ENCODE measurements at regions not wholly inside any gene's neighbourhood (a gene's known extent, or its start where the extent isn't known, plus 50 kb on each side); places are given as distances from the start of the nearest gene placed in this dataset.

GRCh38 chr9:84145031-84145430, 164.4 kb downstream of the RMI1 start:
- TF ChIP-seq, protein P1, sequence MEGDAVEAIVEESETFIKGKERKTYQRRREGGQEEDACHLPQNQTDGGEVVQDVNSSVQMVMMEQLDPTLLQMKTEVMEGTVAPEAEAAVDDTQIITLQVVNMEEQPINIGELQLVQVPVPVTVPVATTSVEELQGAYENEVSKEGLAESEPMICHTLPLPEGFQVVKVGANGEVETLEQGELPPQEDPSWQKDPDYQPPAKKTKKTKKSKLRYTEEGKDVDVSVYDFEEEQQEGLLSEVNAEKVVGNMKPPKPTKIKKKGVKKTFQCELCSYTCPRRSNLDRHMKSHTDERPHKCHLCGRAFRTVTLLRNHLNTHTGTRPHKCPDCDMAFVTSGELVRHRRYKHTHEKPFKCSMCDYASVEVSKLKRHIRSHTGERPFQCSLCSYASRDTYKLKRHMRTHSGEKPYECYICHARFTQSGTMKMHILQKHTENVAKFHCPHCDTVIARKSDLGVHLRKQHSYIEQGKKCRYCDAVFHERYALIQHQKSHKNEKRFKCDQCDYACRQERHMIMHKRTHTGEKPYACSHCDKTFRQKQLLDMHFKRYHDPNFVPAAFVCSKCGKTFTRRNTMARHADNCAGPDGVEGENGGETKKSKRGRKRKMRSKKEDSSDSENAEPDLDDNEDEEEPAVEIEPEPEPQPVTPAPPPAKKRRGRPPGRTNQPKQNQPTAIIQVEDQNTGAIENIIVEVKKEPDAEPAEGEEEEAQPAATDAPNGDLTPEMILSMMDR (conservative IDR thresholded peaks at IDR 0.05) = no peak
- H3K27ac ChIP-seq = no peak overlapping the region

DNA sequence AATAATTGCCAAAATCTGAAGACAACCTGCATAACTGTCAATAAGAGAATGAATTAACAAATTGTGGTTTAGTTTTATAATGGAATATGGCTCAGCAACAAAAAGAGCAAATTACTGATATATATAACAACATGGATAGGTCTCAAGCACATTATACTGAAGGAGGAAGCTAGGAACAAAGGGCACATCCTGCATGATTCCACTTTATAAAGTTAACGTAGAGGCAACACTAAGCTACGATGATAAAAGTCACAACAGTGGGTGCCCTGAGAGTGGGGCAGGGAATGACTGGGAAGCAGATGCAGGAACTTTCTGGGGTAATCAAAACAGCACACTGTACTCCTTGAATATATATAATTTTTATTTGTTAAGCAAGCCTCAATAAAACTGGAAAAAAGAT, 165.2 kb downstream of the RMI1 start:
- no peak overlapping the region for H3K27ac ChIP-seq
- TF ChIP-seq, protein P1 (conservative IDR thresholded peaks at IDR 0.05) = no peak

DNA sequence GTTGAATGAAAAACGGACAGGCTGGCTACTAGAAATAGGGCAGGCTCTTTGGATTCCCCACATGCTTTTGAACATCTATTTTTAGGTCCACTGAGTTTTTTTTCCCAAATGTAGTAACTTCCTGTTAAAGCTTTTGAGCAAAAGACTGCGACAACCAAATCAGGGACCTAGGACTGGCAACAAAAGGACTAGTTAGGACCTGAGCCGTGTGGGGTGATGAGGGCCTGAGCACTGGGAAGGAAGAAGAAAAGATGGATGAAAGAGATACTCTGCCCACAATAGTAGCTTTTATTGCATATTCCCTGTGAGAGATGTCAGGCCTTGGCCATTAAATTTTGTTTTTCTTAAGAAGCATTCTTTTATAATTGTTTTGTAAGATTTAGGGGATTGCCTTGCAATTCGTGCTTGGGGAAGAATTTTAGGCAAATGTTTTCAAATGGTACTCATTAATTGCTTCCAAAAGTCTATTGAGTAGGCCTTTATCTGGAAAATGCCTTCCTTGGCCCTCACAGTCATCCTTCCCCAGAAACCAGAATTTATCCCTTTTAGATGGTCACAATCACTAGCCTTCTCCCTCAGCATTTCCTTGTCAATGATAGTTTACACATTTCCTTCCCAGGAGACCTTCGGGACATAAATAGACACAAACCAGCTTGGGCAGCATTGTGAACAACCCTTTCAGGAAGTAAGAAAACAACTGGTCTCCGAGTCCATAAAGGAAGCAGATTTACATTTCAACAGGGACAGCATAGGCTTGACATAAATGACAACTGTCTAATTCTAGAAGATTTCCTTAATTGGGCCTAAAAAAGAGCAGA, 166.5 kb downstream of the RMI1 start:
- TF ChIP-seq, protein P1 (conservative IDR thresholded peaks at IDR 0.05) = no peak
- H3K27ac ChIP-seq = no peak overlapping the region

DNA sequence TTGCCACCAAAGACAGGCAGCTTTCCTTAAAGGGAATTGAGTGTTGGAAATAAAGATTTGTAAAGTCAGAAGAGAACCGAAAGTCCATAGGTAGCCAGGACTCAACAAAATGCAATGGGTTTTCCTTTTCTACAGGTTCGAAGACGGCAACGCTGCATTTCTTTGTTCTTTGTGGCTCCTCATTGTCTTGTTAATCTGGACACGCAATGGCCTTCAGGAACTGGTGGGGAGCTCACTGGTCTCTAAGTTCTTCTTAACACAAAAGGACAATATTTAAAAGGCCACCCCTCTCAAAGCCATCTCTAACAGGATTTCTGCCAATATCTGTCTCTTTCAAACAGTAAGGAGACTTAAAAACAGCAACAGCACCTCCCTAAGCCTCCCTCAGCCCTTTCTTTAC, 170.6 kb downstream of the RMI1 start:
- no peak overlapping the region for H3K27ac ChIP-seq
- TF ChIP-seq, protein P1 (conservative IDR thresholded peaks at IDR 0.05) = no peak

DNA sequence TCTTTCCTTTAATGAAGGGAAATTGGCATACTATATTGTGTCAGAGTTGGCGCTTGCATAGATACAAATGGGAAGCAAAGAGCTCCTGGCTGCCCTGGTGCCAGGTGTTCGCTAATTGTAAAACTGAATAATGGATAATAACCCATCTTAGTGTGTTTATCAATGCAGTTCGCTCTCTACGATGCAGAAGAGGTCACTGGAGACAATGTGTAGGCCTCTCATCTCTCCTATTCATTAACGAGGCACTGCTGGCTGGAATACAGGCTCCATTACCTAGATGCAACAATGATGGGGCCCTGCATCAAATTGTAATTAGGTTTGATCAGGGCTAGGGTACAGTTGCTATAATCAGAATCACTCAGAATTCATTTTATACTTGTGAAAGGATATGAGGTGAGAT, 171.0 kb downstream of the RMI1 start:
- TF ChIP-seq, protein P1 (conservative IDR thresholded peaks at IDR 0.05) = no peak
- H3K27ac ChIP-seq = no peak overlapping the region

- TF ChIP-seq, protein P1 (conservative IDR thresholded peaks at IDR 0.05) = no peak
- no peak overlapping the region for H3K27ac ChIP-seq
Observed at GRCh38 chr9:84152204-84152603, 171.6 kb downstream of the RMI1 start.

DNA sequence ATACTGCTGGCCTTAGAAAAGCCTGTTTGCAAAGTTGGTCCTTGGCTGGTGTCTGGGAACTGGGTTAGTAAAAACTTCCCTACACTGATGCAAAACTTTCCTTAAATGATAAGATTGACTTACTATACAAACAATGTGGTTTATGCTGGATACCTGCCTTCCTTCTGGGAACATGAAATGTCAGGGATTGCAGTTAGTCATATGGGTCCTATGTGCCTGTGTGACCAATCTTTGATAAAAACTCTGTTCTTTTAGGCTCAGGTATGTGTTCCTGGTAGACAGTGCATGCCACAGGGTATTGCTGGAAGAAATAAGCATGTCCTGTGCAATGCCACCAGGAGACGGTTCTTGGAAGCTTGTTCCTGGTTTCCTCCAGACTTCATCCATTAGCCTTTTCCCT, 173.3 kb downstream of the RMI1 start:
- TF ChIP-seq, protein P1 (conservative IDR thresholded peaks at IDR 0.05) = no peak

More for the DNA sequence above, 173.3 kb downstream of the RMI1 start:
- H3K27ac ChIP-seq = no peak overlapping the region
